CD8-positive, alpha-beta memory T cell (primary cell): ENCODE measurements at regions not wholly inside any gene's neighbourhood (a gene's known extent, or its start where the extent isn't known, plus 50 kb on each side); places are given as distances from the start of the nearest gene placed in this dataset.

Experiments used
- CTCF ChIA-PET: fragments of 350-600 bp; sonication (Branson Sonifier 250); formaldehyde crosslinking; loops from one replicate; lab custom pipeline; 2021; ENCODE audit warnings: antibody characterized with exemption; lab: Charles Lee
- POLR2A ChIA-PET: fragments of 350-600 bp; sonication (Branson Sonifier 250); formaldehyde crosslinking; loops from one replicate; lab custom pipeline; 2021; ENCODE audit warnings: antibody characterized with exemption; lab: Charles Lee
- DNase-seq, 5 donors: peaks; one replicate each; pipeline versions ENCODE4 v3.0.0 to v3.0.0-alpha.2; 2020 to 2022; ENCODE audit warnings: mixed read lengths in 1 of 5
- H3K27ac ChIP-seq: one replicate; pipeline ENCODE4 v1.7.0; 2013; ENCODE audit warnings: low read depth, mild to moderate bottlenecking, low read length, moderate library complexity
- H3K27me3 ChIP-seq: 2 replicates; pipeline ENCODE4 v1.7.0; 2013; ENCODE audit warnings: low read length, mild to moderate bottlenecking; ENCODE audit not compliant: insufficient read depth, poor library complexity, severe bottlenecking
- H3K36me3 ChIP-seq: 2 replicates; pipeline ENCODE4 v1.7.0; 2013; ENCODE audit warnings: mild to moderate bottlenecking, low read length, moderate library complexity; ENCODE audit not compliant: insufficient read depth
- H3K4me1 ChIP-seq: 2 replicates; pipeline ENCODE4 v1.7.0; 2013; ENCODE audit warnings: mild to moderate bottlenecking, low read length, moderate library complexity; ENCODE audit not compliant: insufficient read depth
- H3K4me3 ChIP-seq: 2 replicates; pipeline ENCODE4 v1.7.0; 2013; ENCODE audit warnings: mild to moderate bottlenecking, low read length
- H3K9me3 ChIP-seq: 2 replicates; pipeline ENCODE4 v1.7.0; 2013; ENCODE audit warnings: mild to moderate bottlenecking, low read length
- H3K27ac Mint-ChIP-seq, 8 donors: one replicate each; pipeline ENCODE4 v1.8.0; 2020 to 2021; ENCODE audit warnings: mixed read lengths in 8 of 8, mild to moderate bottlenecking in 6 of 8, inconsistent platforms in 3 of 8, moderate library complexity in 3 of 8
- H3K27me3 Mint-ChIP-seq, 2 donors: one replicate each; pipeline ENCODE4 v1.8.0; 2020 to 2021; ENCODE audit warnings: mixed read lengths in 2 of 2, mild to moderate bottlenecking in 1 of 2, moderate library complexity in 1 of 2
- H3K36me3 Mint-ChIP-seq, 3 donors: one replicate each; pipeline ENCODE4 v1.8.0; 2020 to 2021; ENCODE audit warnings: mixed read lengths in 3 of 3, inconsistent platforms in 1 of 3, mild to moderate bottlenecking in 1 of 3
- H3K4me1 Mint-ChIP-seq, 3 donors: one replicate each; pipeline ENCODE4 v1.8.0; 2020 to 2021; ENCODE audit warnings: mixed read lengths in 3 of 3, inconsistent platforms in 1 of 3, mild to moderate bottlenecking in 1 of 3
- H3K4me3 Mint-ChIP-seq, 7 donors: one replicate each; pipeline ENCODE4 v1.8.0; 2020 to 2021; ENCODE audit warnings: mixed read lengths in 7 of 7, mild to moderate bottlenecking in 6 of 7, moderate library complexity in 4 of 7, inconsistent platforms in 2 of 7
- H3K9me3 Mint-ChIP-seq, 5 donors: one replicate each; pipeline ENCODE4 v1.8.0; 2020 to 2022; ENCODE audit warnings: mixed read lengths in 5 of 5, mild to moderate bottlenecking in 3 of 5, moderate library complexity in 2 of 5, inconsistent platforms in 1 of 5

GRCh38 chr3:154764856-154765640 is 315.1 kb upstream of the MME start:
- H3K9me3 Mint-ChIP-seq: peaks cover 0 to 17% (median 2%) of the 10 kb centered on the region in 5 donors
- H3K27me3 Mint-ChIP-seq: no peaks in the 10 kb centered on the region
- H3K36me3 Mint-ChIP-seq: no peaks in the 10 kb centered on the region
- Histone ChIP-seq H3K27ac (no peak overlapping the region), H3K27me3 (no peaks in the 10 kb centered on the region), H3K4me3 (no peak overlapping the region), H3K4me1 (no peaks in the 10 kb centered on the region), H3K36me3 (no peaks in the 10 kb centered on the region), H3K9me3 (no peaks in the 10 kb centered on the region)
- H3K27ac Mint-ChIP-seq: no peak overlapping the region
- ChIA-PET CTCF (no interaction called here), POLR2A (no interaction called here)
- no peaks in the 10 kb centered on the region for H3K4me1 Mint-ChIP-seq
- H3K4me3 Mint-ChIP-seq: no peak overlapping the region
- DNase-seq: no peak

GRCh38 chr3:154762486-154762885 is 317.6 kb upstream of the MME start:
- no peaks in the 10 kb centered on the region for H3K36me3 ChIP-seq
- H3K27ac ChIP-seq: no peak overlapping the region
- H3K4me3 ChIP-seq: no peak overlapping the region
- no peaks in the 10 kb centered on the region for H3K36me3 Mint-ChIP-seq
- no peaks in the 10 kb centered on the region for H3K4me1 Mint-ChIP-seq
- H3K4me3 Mint-ChIP-seq: no peak overlapping the region
- H3K4me1 ChIP-seq: no peaks in the 10 kb centered on the region
- peaks cover 0 to 8% (median 2%) of the 10 kb centered on the region in 5 donors for H3K9me3 Mint-ChIP-seq
- no peaks in the 10 kb centered on the region for H3K9me3 ChIP-seq
- ChIA-PET POLR2A (no interaction called here), CTCF (no interaction called here)
- no peak for DNase-seq
- H3K27me3 Mint-ChIP-seq: no peaks in the 10 kb centered on the region
- H3K27ac Mint-ChIP-seq: no peak overlapping the region
- H3K27me3 ChIP-seq: no peaks in the 10 kb centered on the region

GRCh38 chr3:154759966-154760365 is 320.2 kb upstream of the MME start:
- H3K27me3 ChIP-seq: no peaks in the 10 kb centered on the region
- POLR2A ChIA-PET: no interaction called here
- H3K36me3 Mint-ChIP-seq: no peaks in the 10 kb centered on the region
- H3K27ac Mint-ChIP-seq: no peak overlapping the region
- H3K36me3 ChIP-seq: no peaks in the 10 kb centered on the region
- no peak overlapping the region for H3K4me3 Mint-ChIP-seq
- no peaks in the 10 kb centered on the region for H3K9me3 ChIP-seq
- no peaks in the 10 kb centered on the region for H3K27me3 Mint-ChIP-seq
- H3K4me1 Mint-ChIP-seq: no peaks in the 10 kb centered on the region
- H3K4me1 ChIP-seq: no peaks in the 10 kb centered on the region
- peaks cover 0 to 9% (median 4%) of the 10 kb centered on the region in 5 donors for H3K9me3 Mint-ChIP-seq
- CTCF ChIA-PET: no interaction called here
- DNase-seq: no peak
- H3K27ac ChIP-seq: no peak overlapping the region
- no peak overlapping the region for H3K4me3 ChIP-seq

- H3K9me3 Mint-ChIP-seq: peaks cover 0 to 9% (median 2%) of the 10 kb centered on the region in 5 donors
- H3K27me3 Mint-ChIP-seq: no peaks in the 10 kb centered on the region
- Histone ChIP-seq H3K4me3 (no peak overlapping the region), H3K36me3 (no peaks in the 10 kb centered on the region), H3K9me3 (no peaks in the 10 kb centered on the region), H3K4me1 (no peaks in the 10 kb centered on the region), H3K27me3 (no peaks in the 10 kb centered on the region), H3K27ac (no peak overlapping the region)
- H3K27ac Mint-ChIP-seq: no peak overlapping the region
- CTCF ChIA-PET: no interaction called here
- no peak overlapping the region for H3K4me3 Mint-ChIP-seq
- H3K36me3 Mint-ChIP-seq: no peaks in the 10 kb centered on the region
- POLR2A ChIA-PET: no interaction called here
- no peaks in the 10 kb centered on the region for H3K4me1 Mint-ChIP-seq
- DNase-seq: no peak
Observed at GRCh38 chr3:154758109-154758868, 321.8 kb upstream of the MME start.

- CTCF ChIA-PET: no interaction called here
- Mint-ChIP-seq H3K4me1 (no peaks in the 10 kb centered on the region), H3K27ac (no peak overlapping the region), H3K36me3 (no peaks in the 10 kb centered on the region), H3K9me3 (peaks cover 0 to 6% (median 3%) of the 10 kb centered on the region in 5 donors), H3K27me3 (no peaks in the 10 kb centered on the region), H3K4me3 (no peak overlapping the region)
- Histone ChIP-seq H3K9me3 (no peaks in the 10 kb centered on the region), H3K36me3 (no peaks in the 10 kb centered on the region), H3K27me3 (no peaks in the 10 kb centered on the region), H3K4me3 (no peak overlapping the region), H3K4me1 (no peaks in the 10 kb centered on the region), H3K27ac (no peak overlapping the region)
- DNase-seq: no peak
- POLR2A ChIA-PET: no interaction called here
Observed at GRCh38 chr3:154753101-154753500, 323.1 kb upstream of the GPR149 start.

- no peaks in the 10 kb centered on the region for H3K27me3 Mint-ChIP-seq
- no peak overlapping the region for H3K27ac ChIP-seq
- no peak for DNase-seq
- no peak overlapping the region for H3K4me3 Mint-ChIP-seq
- ChIA-PET POLR2A (no interaction called here), CTCF (no interaction called here)
- H3K4me1 ChIP-seq: no peaks in the 10 kb centered on the region
- no peak overlapping the region for H3K4me3 ChIP-seq
- H3K27ac Mint-ChIP-seq: no peak overlapping the region
- H3K4me1 Mint-ChIP-seq: no peaks in the 10 kb centered on the region
- H3K9me3 Mint-ChIP-seq: peaks cover 0 to 4% (median 0%) of the 10 kb centered on the region in 5 donors
- H3K27me3 ChIP-seq: no peaks in the 10 kb centered on the region
- no peaks in the 10 kb centered on the region for H3K36me3 Mint-ChIP-seq
- H3K36me3 ChIP-seq: no peaks in the 10 kb centered on the region
- no peaks in the 10 kb centered on the region for H3K9me3 ChIP-seq
Observed at GRCh38 chr3:154749514-154749913, 319.5 kb upstream of the GPR149 start.

- POLR2A ChIA-PET: no interaction called here
Observed at GRCh38 chr3:154745929-154746328, 315.9 kb upstream of the GPR149 start.

GRCh38 chr3:154745122-154745521 is 315.1 kb upstream of the GPR149 start:
- H3K4me3 ChIP-seq: no peak overlapping the region
- Mint-ChIP-seq H3K9me3 (peaks cover 0 to 8% (median 2%) of the 10 kb centered on the region in 5 donors), H3K27ac (no peak overlapping the region)

More at GRCh38 chr3:154745929-154746328, 315.9 kb upstream of the GPR149 start:
- Mint-ChIP-seq H3K4me1 (no peaks in the 10 kb centered on the region), H3K9me3 (peaks cover 0 to 8% (median 2%) of the 10 kb centered on the region in 5 donors), H3K27me3 (no peaks in the 10 kb centered on the region), H3K27ac (no peak overlapping the region), H3K36me3 (no peaks in the 10 kb centered on the region), H3K4me3 (no peak overlapping the region)
- Histone ChIP-seq H3K4me3 (no peak overlapping the region), H3K27ac (no peak overlapping the region), H3K9me3 (no peaks in the 10 kb centered on the region), H3K4me1 (no peaks in the 10 kb centered on the region), H3K27me3 (no peaks in the 10 kb centered on the region), H3K36me3 (no peaks in the 10 kb centered on the region)
- DNase-seq: no peak
- CTCF ChIA-PET: no interaction called here

More at GRCh38 chr3:154745122-154745521, 315.1 kb upstream of the GPR149 start:
- no peaks in the 10 kb centered on the region for H3K27me3 Mint-ChIP-seq
- Histone ChIP-seq H3K36me3 (no peaks in the 10 kb centered on the region), H3K4me1 (no peaks in the 10 kb centered on the region), H3K27me3 (no peaks in the 10 kb centered on the region), H3K27ac (no peak overlapping the region), H3K9me3 (no peaks in the 10 kb centered on the region)
- no peak for DNase-seq
- no peaks in the 10 kb centered on the region for H3K36me3 Mint-ChIP-seq
- POLR2A ChIA-PET: no interaction called here
- H3K4me3 Mint-ChIP-seq: no peak overlapping the region
- CTCF ChIA-PET: no interaction called here
- H3K4me1 Mint-ChIP-seq: no peaks in the 10 kb centered on the region
